Limb (tissue), 2 donors: ENCODE measurements at regions not wholly inside any gene's neighbourhood (a gene's known extent, or its start where the extent isn't known, plus 50 kb on each side); places are given as distances from the start of the nearest gene placed in this dataset.
"Not testable (repeated sequence)": the region's sequence is repeated elsewhere in the genome, so short reads cannot be mapped to it uniquely, and the experiment has no call there.

ENCODE experiments used
- DNase-seq, 2 donors: peaks; one replicate each; pipeline ENCODE4 v3.0.0-alpha.2; 2016; ENCODE audit errors: extremely low spot score in 2 of 2

- DNase-seq, result no peak
These were observed 1177.5 kb downstream of the NSUN3 start for GRCh38 chr3:95240395-95240794.

GRCh38 chr3:95241256-95241655, 1178.4 kb downstream of the NSUN3 start:
- not testable (repeated sequence) for DNase-seq

GRCh38 chr3:95246413-95246812, 1183.6 kb downstream of the NSUN3 start:
- DNase-seq, result no peak

GRCh38 chr3:95254061-95254460, 1191.2 kb downstream of the NSUN3 start:
- DNase-seq, result no peak

GRCh38 chr3:95254758-95255157, 1191.9 kb downstream of the NSUN3 start:
- DNase-seq, result no peak

- no peak for DNase-seq
These were observed 1202.3 kb downstream of the NSUN3 start for GRCh38 chr3:95265129-95265528.

GRCh38 chr3:95271395-95271794, 1208.5 kb downstream of the NSUN3 start:
- DNase-seq, result no peak

GRCh38 chr3:95272166-95272565, 1209.3 kb downstream of the NSUN3 start:
- DNase-seq, result no peak

GRCh38 chr3:95272781-95273180, 1209.9 kb downstream of the NSUN3 start:
- DNase-seq, result no peak

- no peak for DNase-seq
These were observed 1214.8 kb downstream of the NSUN3 start for GRCh38 chr3:95277613-95278012.

- DNase-seq, result no peak
These were observed 1218.0 kb downstream of the NSUN3 start for GRCh38 chr3:95280711-95281352.

GRCh38 chr3:95289295-95289694, 1226.4 kb downstream of the NSUN3 start:
- no peak for DNase-seq

GRCh38 chr3:95297581-95297980, 1234.7 kb downstream of the NSUN3 start:
- no peak for DNase-seq

GRCh38 chr3:95302044-95302443, 1239.2 kb downstream of the NSUN3 start:
- no peak for DNase-seq

- no peak for DNase-seq
These were observed 1247.7 kb downstream of the NSUN3 start for GRCh38 chr3:95310560-95310959.

- DNase-seq, result no peak
These were observed 1248.4 kb downstream of the NSUN3 start for GRCh38 chr3:95311272-95311671.

- DNase-seq, result no peak
These were observed 1249.8 kb downstream of the NSUN3 start for GRCh38 chr3:95312650-95313049.

- no peak for DNase-seq
These were observed 1257.1 kb downstream of the NSUN3 start for GRCh38 chr3:95319921-95320494.

- DNase-seq, result no peak
These were observed 1264.6 kb downstream of the NSUN3 start for GRCh38 chr3:95327478-95327877.

- no peak for DNase-seq
These were observed 1271.0 kb downstream of the NSUN3 start for GRCh38 chr3:95333826-95334225.

GRCh38 chr3:95334461-95334860, 1271.6 kb downstream of the NSUN3 start:
- no peak for DNase-seq

GRCh38 chr3:95335517-95335916, 1272.7 kb downstream of the NSUN3 start:
- no peak for DNase-seq

- no peak for DNase-seq
These were observed 1275.6 kb downstream of the NSUN3 start for GRCh38 chr3:95338446-95338845.

GRCh38 chr3:95341314-95341713, 1278.5 kb downstream of the NSUN3 start:
- DNase-seq, result no peak
